HepG2 (cell line): ENCODE measurements at regions not wholly inside any gene's neighbourhood (a gene's known extent, or its start where the extent isn't known, plus 50 kb on each side); places are given as distances from the start of the nearest gene placed in this dataset.
A peak's percentile ranks its signal among the peaks of the same experiment; 100 is the strongest.

ENCODE experiments used
- ATAC-seq: fragments of 200-7000 bp; cut with Tn5 transposase; 3 replicates; pipeline ENCODE4 v1.9.1; 2020; ENCODE audit warnings: mild to moderate bottlenecking, moderate library complexity
- BruUV-seq: library from RNA; stranded (reverse); fragments of 400-500 nt; replicated peaks from 2 replicates; lab custom pipeline; 2021; lab: Mats Ljungman, UMichigan
- CTCF ChIA-PET: fragments of 300-600 bp; formaldehyde crosslinking; extraction: SDS; loops from one replicate; lab custom pipeline; 2021; ENCODE audit warnings: low total read pairs, inconsistent platforms, low intra/inter-chr PET ratio; lab: Yijun Ruan, JAX
- POLR2A ChIA-PET: fragments of 350-600 bp; sonication (Branson Sonifier 250); formaldehyde crosslinking; loops from one replicate; lab custom pipeline; 2020; ENCODE audit warnings: antibody characterized with exemption, inconsistent platforms; lab: Yijun Ruan, JAX
- DNase-seq: peaks from one replicate; pipeline ENCODE4 v3.0.0-alpha.2; 2015; ENCODE audit warnings: low spot score
- FAIRE-seq: peaks from 3 replicates; lab custom pipeline; 2011; peaks lifted over from hg19 to GRCh38; lab: Jason Lieb, UNC
- H2AFZ ChIP-seq: one replicate; pipeline ENCODE4 v1.6.1; 2011; ENCODE audit warnings: low read length, inconsistent platforms
- H3K27ac ChIP-seq: fragments of 300-600 bp; 3 replicates; pipeline ENCODE4 v1.8.0; 2011; ENCODE audit warnings: mixed run types, mild to moderate bottlenecking, mixed read lengths, low read length, inconsistent platforms; ENCODE audit not compliant: insufficient read depth; ENCODE audit errors: extremely low read length
- H3K27me3 ChIP-seq, 2 experiments: fragments of 200-600 bp in 1 of 2; 2 replicates in 1 of 2; 3 replicates in 1 of 2; pipeline versions ENCODE4 v1.6.0 to v1.8.0; 2011; ENCODE audit warnings: low read length in 2 of 2, mild to moderate bottlenecking in 2 of 2, moderate library complexity in 2 of 2, inconsistent platforms in 1 of 2; ENCODE audit not compliant: insufficient read depth in 2 of 2, control insufficient read depth in 1 of 2
- H3K36me3 ChIP-seq, 2 experiments: fragments of 200-600 bp in 1 of 2; replicated peaks in 1 of 2; 2 replicates in 1 of 2; 3 replicates in 1 of 2; pipeline versions ENCODE4 v1.5.1 to v1.8.0; 2011; ENCODE audit warnings: low read length in 2 of 2, inconsistent platforms in 1 of 2; ENCODE audit not compliant: insufficient read depth in 2 of 2, control insufficient read depth in 1 of 2
- H3K4me1 ChIP-seq: 2 replicates; pipeline ENCODE4 v1.5.1; 2012; ENCODE audit warnings: low read length, inconsistent platforms; ENCODE audit not compliant: insufficient read depth
- H3K4me2 ChIP-seq: 2 replicates; pipeline ENCODE4 v1.6.0; 2011; ENCODE audit warnings: low read depth, low read length, inconsistent platforms
- H3K4me3 ChIP-seq, 3 experiments: fragments of 200-600 bp in 1 of 3; sonication (generic), shearing (Covaris generic) in 1 of 3; replicated peaks in 1 of 3; 2 replicates each; pipeline ENCODE4 v1.5.1; 2011 to 2016; ENCODE audit warnings: low read length in 3 of 3, inconsistent platforms in 2 of 3, low read depth in 2 of 3, mild to moderate bottlenecking in 2 of 3, control low read depth in 1 of 3, mixed read lengths in 1 of 3; ENCODE audit not compliant: insufficient read depth in 1 of 3
- H3K79me2 ChIP-seq: one replicate; pipeline ENCODE4 v1.6.1; 2011; ENCODE audit warnings: low read length, inconsistent platforms; ENCODE audit not compliant: insufficient read depth
- H3K9ac ChIP-seq: 2 replicates; pipeline ENCODE4 v1.6.0; 2011; ENCODE audit warnings: mild to moderate bottlenecking, low read depth, low read length, inconsistent platforms; ENCODE audit not compliant: insufficient read depth
- H3K9me3 ChIP-seq: 2 replicates; pipeline ENCODE4 v1.5.1; 2012; ENCODE audit warnings: mild to moderate bottlenecking, low read length
- H4K20me1 ChIP-seq: 2 replicates; pipeline ENCODE4 v1.6.0; 2011; ENCODE audit warnings: inconsistent platforms, mild to moderate bottlenecking, low read length, moderate library complexity; ENCODE audit not compliant: insufficient read depth
- BRCA1 ChIP-seq: sonication (generic); formaldehyde crosslinking; IDR thresholded peaks from 2 replicates; pipeline ENCODE4 v1.4.0; 2020; ENCODE audit warnings: missing genetic modification reagents
- KMT2B ChIP-seq: IDR thresholded peaks from 2 replicates; pipeline ENCODE4 v1.6.1; 2016; ENCODE audit warnings: missing genetic modification reagents, missing compliant biosample characterization
- MAFG ChIP-seq: sonication (generic); formaldehyde crosslinking; IDR thresholded peaks from 2 replicates; pipeline ENCODE4 v1.5.1; 2020; ENCODE audit warnings: mild to moderate bottlenecking, missing genetic modification reagents
- MTF1 ChIP-seq: sonication (generic); formaldehyde crosslinking; IDR thresholded peaks from 2 replicates; pipeline ENCODE4 v1.5.0; 2020; ENCODE audit warnings: missing genetic modification reagents
- ZBTB21 ChIP-seq: sonication (generic); formaldehyde crosslinking; IDR thresholded peaks from 2 replicates; pipeline ENCODE4 v1.4.0; 2020; ENCODE audit warnings: missing genetic modification reagents
- ZNF550 ChIP-seq: sonication (generic); formaldehyde crosslinking; IDR thresholded peaks from 2 replicates; pipeline ENCODE4 v1.4.0; 2020; ENCODE audit warnings: mild to moderate bottlenecking, missing genetic modification reagents, borderline replicate concordance
- ZNF780A ChIP-seq: sonication (generic); formaldehyde crosslinking; IDR thresholded peaks from 2 replicates; pipeline ENCODE4 v1.8.0; 2022; ENCODE audit warnings: mild to moderate bottlenecking, missing genetic modification reagents, moderate library complexity
- whole genome bisulfite sequencing: methylation state at CpG from one replicate; pipeline ENCODE4 v1.1.6; 2017; ENCODE audit warnings: low lambda C conversion rate; 5-methylcytosine and 5-hydroxymethylcytosine counted together
- in situ Hi-C: cut with HindIII; loops from 2 replicates; pipeline ENCODE4 v1.10.0; 2017; ENCODE audit warnings: low pct_unique_long_range_greater_than_20kb; ENCODE audit not compliant: extremely low pct_ligation_motif_present
- intact Hi-C: fragments of 100-400 bp; cut with micrococcal nuclease; formaldehyde crosslinking; loops from one replicate; pipeline ENCODE4 v1.10.0; 2022; ENCODE audit not compliant: unreplicated experiment
- TF ChIP-seq, protein P1 (sequence below): sonication (generic); formaldehyde crosslinking; IDR thresholded peaks from 2 replicates; pipeline ENCODE4 v1.5.0; 2020; ENCODE audit warnings: mild to moderate bottlenecking, missing genetic modification reagents, borderline replicate concordance
- TF ChIP-seq, protein P2 (sequence below): sonication (generic); formaldehyde crosslinking; IDR thresholded peaks from 2 replicates; pipeline ENCODE4 v1.4.0; 2020; ENCODE audit warnings: low read depth, mild to moderate bottlenecking, missing genetic modification reagents
- TF ChIP-seq, protein P3 (sequence below): sonication (generic); formaldehyde crosslinking; IDR thresholded peaks from 2 replicates; pipeline ENCODE4 v1.5.0; 2020; ENCODE audit warnings: mild to moderate bottlenecking, missing genetic modification reagents

DNA sequence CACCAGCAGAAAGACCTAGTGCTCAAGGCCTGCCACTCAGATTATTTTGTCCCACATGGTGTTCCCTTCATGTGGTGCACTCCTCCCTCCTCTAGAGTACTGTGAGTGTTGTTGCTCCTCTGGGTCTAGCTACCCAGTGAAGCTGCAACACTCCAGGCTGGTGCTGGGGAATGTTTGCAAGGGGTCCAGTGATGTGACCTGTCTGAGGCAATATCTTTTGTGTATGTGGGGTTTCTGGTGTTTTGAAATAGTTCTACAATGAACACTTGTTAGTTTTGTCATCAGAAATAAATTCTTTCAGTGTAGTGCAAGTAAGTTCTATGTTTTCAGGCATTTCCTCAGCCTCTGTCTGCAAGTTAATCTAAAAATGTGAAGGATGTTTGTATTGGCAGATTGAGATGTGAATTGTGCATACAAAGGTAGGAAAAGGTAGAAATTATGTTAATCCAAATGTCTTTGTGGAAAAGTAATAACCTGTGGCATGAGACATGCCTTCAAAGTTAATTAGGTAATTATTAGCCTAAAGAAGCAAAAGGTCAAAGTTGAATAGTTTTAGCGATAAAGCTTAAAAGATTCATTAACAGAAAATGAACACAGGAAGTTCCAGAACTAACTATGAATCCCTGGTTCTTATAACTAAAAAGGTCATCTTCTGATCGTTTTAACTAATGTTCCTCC, 616.8 kb downstream of the LTN1 start:
- Histone ChIP-seq H3K4me1 (no peaks in the 10 kb centered on the region), H3K27ac (no peak overlapping the region), H2AFZ (no peak overlapping the region), H3K79me2 (no peaks in the 10 kb centered on the region), H4K20me1 (no peaks in the 10 kb centered on the region), H3K9me3 (peaks cover 92% of the 10 kb centered on the region), H3K36me3 (no peaks in the 10 kb centered on the region), H3K9ac (no peak overlapping the region), H3K4me2 (no peak overlapping the region), H3K27me3 (no peaks in the 10 kb centered on the region), H3K4me3 (no peak overlapping the region)
- ChIA-PET POLR2A (no interaction called here), CTCF (no interaction called here)
- in situ Hi-C loops (no loop called here), intact Hi-C loops (no loop called here)
- ATAC-seq: peak; percentile 55; the same call in 2 of the 3 replicates
- FAIRE-seq: no peak
- DNase-seq: no peak
- BruUV-seq: no TSS peak
- TF ChIP-seq ZNF550 (CRISPR knock-in tag): no peak
- no peak for TF ChIP-seq ZNF780A (CRISPR knock-in tag)
- TF ChIP-seq, protein P1, sequence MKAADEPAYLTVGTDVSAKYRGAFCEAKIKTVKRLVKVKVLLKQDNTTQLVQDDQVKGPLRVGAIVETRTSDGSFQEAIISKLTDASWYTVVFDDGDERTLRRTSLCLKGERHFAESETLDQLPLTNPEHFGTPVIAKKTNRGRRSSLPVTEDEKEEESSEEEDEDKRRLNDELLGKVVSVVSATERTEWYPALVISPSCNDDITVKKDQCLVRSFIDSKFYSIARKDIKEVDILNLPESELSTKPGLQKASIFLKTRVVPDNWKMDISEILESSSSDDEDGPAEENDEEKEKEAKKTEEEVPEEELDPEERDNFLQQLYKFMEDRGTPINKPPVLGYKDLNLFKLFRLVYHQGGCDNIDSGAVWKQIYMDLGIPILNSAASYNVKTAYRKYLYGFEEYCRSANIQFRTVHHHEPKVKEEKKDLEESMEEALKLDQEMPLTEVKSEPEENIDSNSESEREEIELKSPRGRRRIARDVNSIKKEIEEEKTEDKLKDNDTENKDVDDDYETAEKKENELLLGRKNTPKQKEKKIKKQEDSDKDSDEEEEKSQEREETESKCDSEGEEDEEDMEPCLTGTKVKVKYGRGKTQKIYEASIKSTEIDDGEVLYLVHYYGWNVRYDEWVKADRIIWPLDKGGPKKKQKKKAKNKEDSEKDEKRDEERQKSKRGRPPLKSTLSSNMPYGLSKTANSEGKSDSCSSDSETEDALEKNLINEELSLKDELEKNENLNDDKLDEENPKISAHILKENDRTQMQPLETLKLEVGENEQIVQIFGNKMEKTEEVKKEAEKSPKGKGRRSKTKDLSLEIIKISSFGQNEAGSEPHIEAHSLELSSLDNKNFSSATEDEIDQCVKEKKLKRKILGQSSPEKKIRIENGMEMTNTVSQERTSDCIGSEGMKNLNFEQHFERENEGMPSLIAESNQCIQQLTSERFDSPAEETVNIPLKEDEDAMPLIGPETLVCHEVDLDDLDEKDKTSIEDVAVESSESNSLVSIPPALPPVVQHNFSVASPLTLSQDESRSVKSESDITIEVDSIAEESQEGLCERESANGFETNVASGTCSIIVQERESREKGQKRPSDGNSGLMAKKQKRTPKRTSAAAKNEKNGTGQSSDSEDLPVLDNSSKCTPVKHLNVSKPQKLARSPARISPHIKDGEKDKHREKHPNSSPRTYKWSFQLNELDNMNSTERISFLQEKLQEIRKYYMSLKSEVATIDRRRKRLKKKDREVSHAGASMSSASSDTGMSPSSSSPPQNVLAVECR: no peak
- no peak for TF ChIP-seq ZBTB21
- TF ChIP-seq, protein P2, sequence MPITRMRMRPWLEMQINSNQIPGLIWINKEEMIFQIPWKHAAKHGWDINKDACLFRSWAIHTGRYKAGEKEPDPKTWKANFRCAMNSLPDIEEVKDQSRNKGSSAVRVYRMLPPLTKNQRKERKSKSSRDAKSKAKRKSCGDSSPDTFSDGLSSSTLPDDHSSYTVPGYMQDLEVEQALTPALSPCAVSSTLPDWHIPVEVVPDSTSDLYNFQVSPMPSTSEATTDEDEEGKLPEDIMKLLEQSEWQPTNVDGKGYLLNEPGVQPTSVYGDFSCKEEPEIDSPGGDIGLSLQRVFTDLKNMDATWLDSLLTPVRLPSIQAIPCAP (CRISPR knock-in tag): no peak
- no peak for TF ChIP-seq MAFG (CRISPR knock-in tag)
- TF ChIP-seq, protein P3, sequence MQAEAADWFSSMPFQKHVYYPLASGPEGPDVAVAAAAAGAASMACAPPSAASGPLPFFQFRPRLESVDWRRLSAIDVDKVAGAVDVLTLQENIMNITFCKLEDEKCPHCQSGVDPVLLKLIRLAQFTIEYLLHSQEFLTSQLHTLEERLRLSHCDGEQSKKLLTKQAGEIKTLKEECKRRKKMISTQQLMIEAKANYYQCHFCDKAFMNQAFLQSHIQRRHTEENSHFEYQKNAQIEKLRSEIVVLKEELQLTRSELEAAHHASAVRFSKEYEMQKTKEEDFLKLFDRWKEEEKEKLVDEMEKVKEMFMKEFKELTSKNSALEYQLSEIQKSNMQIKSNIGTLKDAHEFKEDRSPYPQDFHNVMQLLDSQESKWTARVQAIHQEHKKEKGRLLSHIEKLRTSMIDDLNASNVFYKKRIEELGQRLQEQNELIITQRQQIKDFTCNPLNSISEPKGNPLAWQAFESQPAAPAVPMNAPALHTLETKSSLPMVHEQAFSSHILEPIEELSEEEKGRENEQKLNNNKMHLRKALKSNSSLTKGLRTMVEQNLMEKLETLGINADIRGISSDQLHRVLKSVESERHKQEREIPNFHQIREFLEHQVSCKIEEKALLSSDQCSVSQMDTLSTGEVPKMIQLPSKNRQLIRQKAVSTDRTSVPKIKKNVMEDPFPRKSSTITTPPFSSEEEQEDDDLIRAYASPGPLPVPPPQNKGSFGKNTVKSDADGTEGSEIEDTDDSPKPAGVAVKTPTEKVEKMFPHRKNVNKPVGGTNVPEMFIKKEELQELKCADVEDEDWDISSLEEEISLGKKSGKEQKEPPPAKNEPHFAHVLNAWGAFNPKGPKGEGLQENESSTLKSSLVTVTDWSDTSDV: no peak
- no peak for TF ChIP-seq KMT2B (CRISPR knock-in tag)
- TF ChIP-seq BRCA1: no peak
- TF ChIP-seq MTF1 (CRISPR knock-in tag): no peak
- 4% methylated on average over 2 of the region's 2 CpGs for WGBS
